Stimulated activated CD4-positive, alpha-beta T cell treated with anti-CD3 and anti-CD28 coated beads, Interleukin-4, amount 100 ng/mL, for 48 hours (primary cell): ENCODE measurements at regions not wholly inside any gene's neighbourhood (a gene's known extent, or its start where the extent isn't known, plus 50 kb on each side); places are given as distances from the start of the nearest gene placed in this dataset.

Experiments used
- DNase-seq, 2 donors: peaks; one replicate each; pipeline ENCODE4 v3.0.0-alpha.2; 2020; ENCODE audit warnings: low read depth in 2 of 2

DNA sequence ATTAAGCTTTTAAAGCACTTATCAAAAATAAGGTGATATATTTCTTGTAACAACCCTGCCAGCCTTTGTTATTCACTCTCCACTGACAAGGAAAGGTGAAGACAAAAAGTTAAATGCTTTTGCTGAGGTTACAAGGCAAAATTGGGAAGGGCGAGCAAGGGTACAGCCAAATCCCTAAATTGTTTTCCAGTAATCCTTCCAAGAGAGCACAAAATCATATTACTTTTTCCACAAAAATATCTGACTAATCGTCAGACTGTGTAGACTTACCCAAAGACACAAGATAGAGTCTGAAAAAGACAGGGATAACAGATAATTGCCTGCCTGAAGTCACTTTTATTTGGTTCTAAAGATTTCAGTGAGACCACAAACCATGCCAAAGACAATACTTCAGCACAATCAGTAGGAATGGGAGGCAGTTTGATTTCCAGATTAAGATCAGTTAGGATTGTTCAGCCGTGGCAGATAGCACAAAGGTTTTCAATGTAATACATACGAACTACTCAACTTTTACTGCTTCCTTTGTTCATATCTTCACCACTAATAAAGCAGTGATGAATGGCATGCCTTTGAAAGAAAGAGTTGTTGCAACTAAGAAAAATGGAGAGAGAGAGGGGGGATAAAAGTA, 383.8 kb upstream of the TUSC1 start:
- no peak for DNase-seq

DNA sequence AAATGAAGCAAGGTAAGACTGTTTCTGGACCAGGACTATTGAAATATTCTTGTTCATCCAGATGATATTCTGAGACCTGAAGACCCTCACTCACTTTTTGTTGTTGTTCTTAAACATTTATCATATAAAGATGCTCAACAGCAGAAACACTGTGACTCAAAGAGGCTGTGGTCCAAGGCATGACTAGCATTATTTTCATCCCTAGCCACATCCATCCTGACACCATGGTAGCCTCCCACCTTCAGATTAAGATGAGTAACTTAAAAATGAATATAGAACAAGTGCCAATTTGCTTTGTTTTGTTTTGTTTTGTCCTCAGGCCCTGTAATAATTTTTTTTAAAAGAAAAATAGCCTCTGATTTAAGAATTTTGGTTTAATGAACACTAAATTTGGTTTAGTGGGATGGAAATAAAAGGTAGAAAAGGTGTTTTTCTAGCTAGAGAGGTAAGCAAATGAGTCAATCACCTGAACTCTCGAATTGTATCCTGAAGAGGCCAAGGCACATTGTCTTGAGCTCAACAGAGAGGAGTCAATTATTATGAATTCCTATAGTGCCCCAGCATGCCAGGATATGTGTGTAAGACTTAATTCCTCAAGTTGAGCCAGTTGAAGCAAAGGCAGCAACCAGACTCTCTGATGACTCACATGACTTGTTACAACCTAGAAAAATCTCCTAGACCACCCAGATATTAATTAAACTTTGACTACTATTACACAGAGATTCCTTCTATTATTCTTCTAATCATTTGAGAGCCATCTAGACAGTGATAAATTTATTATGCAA, 380.1 kb upstream of the TUSC1 start:
- DNase-seq = no peak

DNA sequence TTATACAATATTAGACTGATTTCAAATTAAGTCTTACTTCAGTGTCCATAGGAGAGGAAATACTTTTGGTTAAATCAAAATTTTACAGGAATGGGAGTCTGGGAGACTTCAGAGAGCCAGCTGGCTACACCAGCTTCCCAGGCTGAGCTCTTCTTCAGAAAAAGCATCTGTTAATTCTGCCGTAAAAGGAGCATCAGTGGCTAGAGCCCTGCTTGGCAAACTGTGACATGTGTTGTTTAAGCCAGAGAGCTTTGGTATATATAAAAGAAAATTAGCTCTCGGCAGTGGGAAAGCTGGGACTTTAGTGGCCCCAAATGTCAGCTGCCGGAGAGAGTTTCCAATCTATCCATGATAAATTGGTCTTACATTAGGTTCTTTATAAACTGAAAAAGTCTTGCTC, 378.8 kb upstream of the TUSC1 start:
- no peak for DNase-seq

DNA sequence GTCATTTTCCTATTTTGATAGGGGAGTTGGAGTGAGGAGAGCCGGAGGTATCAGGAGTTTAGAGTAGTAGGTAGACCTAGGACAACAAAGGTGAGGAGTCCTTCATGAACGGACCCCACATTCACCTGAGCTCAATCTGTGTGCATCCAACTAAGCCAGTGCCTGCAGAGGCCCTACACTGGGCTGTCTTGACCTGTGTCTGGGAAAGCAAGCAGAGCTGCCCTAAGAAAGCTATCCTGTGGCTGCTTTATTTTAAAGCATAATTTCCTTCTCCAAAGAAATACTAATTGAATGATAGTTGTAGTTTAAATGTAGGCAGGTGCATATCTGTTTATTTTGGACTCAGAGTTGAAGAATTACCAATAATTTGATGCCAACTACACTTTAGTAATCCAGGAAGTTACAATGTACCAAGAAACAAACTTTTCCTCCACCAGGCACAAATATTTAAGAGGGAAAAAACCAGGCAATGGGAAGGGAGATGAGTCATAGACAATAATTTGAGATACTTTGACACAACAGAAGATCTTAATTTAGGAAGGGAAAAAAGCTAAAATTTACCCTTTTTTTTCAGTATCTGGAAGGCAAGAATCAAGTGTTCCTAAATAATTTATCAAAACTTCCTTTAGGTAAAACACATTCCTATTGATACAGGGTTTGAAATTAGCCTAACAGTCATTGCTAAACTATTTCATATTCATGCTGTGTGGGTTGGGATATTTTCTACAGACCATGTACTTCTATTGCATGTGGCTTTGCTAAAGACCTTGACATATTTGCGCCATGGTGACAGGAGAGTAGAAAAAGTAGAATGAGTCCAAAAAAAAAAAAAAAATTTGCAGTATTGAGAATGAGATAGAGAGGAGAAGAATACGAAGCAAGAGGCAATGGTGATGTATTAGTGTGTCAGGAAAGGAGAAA, 376.6 kb upstream of the TUSC1 start:
- DNase-seq = no peak

DNA sequence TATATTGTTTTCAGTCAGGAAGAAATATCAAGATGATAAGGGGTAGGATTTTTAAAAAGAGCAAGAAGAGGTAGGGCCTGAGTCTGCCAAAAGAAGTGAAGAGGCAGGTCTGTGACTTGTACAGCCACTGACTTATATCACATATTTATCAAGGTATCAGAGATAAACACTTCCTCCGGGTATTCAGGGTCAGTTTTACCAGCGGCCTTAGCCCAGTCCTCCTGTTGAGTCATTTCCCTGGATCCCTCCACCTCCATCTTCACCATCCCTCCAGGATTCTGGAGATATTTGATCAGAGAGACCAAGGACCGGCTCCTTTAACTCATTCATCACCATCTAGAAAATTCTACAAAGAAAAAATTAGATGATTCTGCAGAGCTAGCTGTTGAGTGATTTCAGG, 375.7 kb upstream of the TUSC1 start:
- no peak for DNase-seq

DNA sequence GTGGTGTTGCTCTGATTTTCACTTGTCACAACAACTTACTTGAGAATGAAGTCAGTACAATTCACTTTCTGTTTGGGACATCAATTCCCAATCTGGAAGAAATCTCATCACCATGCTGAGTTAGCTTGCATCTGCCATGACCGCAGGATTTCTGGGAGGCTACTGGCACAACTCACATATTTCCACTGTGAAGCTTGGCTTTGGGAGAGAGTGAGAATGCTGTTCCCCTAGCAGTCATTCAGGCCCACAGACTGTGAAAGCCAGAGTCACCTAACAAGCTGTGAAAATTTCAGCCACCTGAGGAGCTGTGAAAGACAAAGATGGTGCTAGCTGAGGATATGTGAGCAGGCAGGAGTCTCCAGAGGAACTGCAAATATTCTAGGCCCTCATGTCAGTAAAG, 365.2 kb upstream of the TUSC1 start:
- DNase-seq = no peak

DNA sequence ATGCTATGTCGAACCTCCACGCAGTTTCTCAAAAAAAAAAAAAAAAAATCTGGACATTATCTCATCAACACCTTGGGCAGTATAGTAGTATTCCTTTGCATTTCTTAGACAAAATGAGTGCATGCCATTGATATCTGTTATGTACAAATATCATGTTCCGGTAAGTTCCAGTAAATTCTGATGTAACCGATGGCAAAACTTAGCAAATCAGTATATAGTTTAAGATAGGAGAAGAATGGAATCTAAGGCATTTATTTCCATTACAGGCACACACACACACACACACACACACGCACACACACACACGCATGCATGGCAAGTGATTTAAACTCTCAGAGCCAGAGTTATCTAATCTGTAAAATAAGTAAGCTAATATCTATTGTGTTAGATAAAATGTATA, 356.5 kb upstream of the TUSC1 start:
- no peak for DNase-seq

DNA sequence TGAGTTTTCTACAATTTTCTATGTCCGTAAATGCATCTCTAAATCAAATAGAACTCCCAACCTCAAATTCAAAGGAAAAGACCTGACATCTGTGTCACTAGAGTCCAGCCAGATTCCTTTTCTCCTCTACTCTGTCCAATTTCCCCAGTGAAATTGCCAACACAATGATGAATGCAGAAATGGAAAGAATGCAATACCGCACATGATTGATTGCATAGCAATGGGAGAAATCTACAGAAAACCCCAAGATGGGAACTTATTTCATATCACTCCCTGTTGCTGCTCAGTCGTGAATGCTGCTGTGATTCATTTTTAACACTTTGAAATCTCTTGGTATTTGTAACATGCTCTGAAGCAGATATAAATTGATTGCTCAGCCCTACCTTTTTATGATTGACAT, 355.1 kb upstream of the TUSC1 start:
- DNase-seq = no peak

DNA sequence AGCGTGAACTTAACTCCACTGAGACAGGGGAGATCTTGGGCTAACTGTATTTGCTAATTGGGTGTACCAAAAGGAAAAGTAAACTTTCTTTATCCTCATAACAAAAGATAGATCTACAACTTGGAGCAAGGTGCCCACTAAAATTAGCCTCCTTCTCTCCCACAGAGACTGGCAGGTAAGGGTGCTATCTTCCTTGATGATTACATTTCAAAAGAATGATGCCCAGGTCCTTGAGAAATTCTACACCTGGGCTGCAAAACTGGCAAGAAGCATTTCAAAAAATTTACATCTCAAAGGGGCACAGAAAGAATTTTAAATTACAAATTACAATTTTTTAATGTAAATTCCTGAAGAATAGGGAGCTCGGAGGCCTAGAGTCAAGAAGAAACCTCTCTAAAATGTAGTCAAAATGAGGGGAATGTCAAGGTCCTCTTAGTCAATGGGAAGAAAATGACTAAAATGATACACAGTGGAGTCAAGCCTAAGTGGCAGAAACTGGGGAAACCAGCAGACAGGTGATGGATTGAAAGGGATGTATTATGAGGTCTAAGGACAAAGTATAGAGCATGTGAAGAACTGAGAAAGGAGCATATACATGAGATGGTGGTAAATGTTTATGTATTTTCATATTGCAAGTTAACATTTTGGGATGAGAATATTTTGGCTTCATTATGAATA, 348.3 kb upstream of the TUSC1 start:
- DNase-seq = no peak

DNA sequence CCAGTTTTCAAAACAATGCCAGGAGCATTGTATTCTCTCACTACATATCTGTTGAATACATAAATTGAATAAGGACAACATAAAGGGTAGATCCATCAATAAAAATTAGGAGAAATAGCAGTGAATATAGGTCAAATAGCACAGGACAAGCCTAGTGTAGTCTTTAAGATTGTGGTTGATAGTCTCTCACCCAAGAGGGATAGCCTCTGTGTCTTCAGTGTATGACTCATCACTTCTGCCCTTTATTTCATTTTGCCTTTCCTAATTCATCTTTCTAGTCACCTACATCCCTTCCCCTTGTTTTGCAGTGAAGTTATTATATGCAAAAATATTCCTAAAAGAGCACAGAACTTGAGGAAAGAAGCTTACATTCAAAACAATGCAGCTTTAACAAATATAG, 335.0 kb upstream of the TUSC1 start:
- DNase-seq = no peak

DNA sequence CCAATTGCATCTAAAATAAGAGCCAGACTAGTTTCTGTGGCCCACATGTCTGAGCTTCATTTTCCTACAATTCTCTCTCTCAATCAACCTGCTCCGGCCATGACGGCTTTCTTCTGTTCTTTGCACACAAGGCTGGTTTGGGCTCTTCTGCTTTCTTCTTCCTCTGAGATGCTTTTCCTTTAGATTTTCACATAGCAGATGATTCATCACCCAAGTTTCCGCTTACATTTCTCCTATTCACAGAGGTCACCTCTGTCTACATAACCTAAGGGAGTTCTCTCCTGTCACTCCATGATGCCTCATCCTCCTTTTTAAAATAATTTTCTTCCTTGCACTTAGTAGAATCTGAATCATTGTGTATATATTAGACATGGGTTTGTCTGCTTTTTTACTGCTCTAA, 334.6 kb upstream of the TUSC1 start:
- DNase-seq = no peak

DNA sequence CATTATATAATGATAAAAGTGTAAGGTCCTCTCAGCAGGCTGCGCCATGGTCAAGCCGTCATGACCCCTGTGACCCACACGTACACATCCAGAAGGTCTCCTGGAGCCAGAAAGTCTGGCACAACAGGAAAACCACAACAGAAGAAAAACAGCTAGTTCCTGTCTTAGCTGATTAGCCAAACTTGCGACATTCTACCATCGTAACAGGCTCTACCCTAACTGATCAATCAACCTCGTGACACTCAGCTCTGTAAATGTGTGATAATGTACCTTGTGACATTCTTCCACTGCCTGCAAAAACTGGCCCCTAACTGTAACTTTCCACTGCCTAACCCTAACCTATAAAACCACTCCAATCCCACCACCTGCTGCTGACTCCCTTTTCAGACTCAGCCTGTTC, 316.4 kb upstream of the TUSC1 start:
- no peak for DNase-seq

DNA sequence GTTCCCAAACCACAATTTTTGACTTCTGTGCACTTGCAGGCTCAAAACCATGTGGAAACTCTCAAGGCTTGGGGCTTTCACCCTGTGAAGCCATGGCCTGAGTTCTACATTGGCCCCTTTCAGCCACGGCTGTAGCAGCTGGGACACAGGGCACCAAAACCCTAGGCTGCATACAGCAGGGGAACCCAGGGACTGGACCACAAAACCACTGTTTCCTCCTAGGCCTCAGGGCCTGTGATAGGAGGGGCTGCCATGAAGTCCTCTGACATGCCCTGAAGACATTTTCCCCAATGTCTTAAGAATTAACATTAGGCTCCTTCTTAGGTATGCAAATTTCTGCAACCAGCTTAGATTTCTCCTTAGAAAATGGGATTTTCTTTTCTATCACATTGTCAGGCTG, 312.1 kb upstream of the TUSC1 start:
- DNase-seq = no peak

DNA sequence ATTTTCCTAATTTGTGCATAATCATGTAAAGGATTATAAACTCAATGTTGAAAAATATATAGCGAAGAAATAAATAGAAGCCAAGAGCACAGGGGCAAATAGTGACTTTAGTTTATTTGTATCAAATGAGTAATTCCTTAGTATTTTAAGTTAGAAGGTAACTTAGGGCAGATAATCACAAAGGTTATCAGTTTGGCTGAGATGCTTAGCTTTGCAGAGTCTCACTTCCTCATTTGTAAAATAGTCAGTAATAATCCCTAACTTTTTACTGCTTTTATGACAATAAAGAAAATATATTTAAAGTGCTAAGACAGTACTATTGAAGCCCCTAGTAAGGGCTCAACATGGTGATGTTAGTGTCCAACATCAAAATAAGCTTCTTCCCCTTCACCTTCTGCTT, 297.4 kb upstream of the TUSC1 start:
- no peak for DNase-seq

DNA sequence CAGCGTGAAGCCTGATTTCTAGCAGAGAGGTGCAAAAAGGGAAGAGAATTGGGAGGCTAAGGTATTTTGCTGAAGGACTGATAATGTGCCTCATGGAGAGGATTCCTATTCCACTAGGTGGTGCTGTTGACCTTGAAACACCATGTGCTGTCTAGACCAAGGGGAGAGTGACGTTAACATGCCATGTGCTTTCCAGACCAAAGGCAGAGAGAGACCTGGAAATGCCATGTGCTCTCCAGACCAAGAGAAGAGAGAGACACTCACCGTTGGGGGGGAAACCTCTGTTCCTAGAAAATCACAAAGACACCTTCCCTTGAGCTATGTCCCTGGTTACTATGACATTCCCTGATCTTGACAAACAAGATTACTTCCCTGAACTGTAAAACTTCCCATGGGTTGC, 286.0 kb upstream of the TUSC1 start:
- no peak for DNase-seq

DNA sequence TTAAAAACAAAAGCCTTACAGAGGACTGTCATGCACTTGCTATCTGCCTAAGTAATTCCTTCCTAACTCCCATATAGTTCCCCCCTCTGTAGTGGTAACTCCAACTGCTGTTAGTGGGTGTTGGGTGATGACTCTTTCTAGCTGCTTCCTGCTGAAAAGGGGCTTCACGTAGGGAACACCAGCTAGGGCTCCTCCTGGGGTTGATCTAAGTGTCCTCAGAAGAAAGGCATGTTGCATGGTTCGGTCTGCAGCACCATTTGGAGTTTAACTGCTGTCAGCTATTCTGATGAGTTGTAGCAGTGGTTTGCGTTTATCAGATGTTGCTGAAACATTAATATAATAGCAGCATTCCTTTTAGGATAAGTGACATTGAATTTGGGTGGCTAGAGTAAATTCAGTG, 281.9 kb upstream of the TUSC1 start:
- DNase-seq = no peak

DNA sequence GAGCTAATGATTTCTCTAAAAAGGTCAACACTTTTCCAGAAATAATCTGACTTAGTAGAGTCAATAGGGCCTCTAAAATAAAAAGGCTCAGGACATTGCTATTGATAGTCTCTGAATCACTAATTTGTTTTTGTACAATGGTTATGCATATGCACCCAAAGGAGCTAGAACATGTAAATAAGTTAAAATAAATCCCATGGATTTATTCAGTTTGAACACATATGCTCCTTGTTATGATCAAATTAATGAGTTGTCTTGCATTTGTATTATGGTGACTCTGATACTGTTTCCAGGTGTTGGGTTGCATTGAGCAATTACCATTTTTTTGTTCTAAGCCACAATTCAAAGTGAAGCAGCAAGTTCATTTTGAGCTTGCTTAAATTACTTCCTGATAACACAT, 276.0 kb upstream of the TUSC1 start:
- DNase-seq = no peak

DNA sequence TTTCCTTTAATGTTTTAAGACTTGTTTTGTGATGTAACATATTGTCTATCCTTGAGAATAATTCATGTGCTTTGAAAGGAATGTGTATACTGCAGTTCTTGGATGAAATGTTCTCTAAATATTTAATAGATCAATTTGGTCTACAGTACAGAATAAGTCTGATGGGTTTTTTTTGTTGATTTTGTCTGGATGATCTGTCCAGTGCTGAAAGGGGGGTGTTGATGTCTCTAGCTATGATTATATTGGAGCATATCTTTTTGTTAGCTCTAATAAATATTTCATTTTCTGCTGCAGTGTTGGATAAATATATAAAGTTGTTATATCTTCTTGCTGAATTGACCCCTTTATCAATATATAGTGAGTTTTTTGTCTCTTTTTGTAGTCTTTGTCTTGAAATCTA, 269.9 kb upstream of the TUSC1 start:
- DNase-seq = no peak

DNA sequence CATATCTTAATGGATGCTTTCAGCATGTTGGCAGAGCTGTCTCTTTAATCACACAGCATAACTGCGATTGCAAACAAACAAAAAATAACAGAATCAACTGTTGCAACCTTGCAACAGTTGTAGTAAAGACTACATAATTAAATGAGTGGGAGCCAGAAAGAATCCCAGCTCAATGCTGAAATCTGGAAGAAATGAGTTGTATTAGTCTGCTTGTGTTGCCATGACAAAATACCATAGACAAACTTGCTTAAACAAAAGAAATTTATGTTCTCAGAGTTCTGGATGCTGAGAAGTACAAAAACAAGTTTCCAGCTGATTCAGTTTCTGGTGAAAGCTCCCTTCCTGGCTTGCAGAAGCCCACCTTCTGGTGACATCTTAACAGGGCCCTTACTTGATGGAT, 260.9 kb upstream of the TUSC1 start:
- no peak for DNase-seq

DNA sequence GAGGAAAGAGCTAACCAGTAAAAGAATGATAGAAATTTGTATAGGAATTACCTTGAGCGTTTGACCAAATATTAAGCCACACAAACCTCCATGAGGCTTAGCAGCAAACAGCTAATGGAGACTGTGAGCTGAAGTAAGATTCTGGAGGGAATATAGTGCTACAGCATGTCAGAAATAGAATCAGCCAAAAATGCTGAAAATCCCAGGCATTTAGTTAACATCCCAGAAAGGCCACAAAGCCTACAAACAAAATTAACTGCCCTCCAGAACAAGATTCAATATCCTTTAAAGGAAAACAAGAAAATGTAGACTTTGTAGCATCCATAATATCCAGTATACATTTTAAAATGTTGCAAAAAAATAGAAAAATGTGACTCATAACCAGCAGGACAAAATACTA, 257.8 kb upstream of the TUSC1 start:
- no peak for DNase-seq

DNA sequence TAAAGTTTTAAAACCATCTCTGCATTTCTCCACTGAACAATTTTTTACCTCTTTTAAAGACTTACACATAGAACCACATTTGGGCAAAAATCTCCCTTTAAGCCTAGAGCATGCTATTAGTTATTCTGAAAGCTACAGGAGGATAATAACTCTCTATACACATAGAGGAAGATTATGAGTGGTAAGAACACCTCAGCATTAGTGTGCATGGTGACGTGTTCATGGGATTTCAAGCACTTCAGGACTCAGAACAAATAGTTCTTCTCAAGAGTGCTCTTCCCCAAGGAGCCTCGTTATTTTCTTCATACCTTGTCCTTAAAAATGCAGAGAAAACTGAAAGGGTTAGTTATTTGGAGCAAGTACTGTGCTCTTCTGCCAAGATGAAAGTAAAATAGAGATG, 256.9 kb upstream of the TUSC1 start:
- no peak for DNase-seq

DNA sequence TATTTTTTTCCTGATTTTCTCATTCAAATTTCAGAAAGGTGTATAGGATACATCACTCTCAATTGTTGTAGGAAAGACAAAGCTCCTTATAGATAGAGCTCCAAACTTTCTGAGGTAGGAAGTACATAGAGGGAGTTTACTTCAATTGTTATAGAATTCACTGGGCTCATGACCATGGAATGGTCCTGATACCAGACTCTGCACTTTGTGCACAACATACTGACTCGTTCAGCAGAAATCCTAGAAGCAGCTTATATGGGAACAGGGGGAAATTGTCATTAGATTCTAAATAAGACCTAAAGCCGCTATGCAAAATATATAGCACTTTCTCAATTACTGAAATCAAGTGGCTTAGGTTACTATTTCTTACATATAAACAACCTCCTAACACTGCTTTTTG, 240.5 kb upstream of the TUSC1 start:
- no peak for DNase-seq
